GM12878 (cell line): ENCODE measurements at regions not wholly inside any gene's neighbourhood (a gene's known extent, or its start where the extent isn't known, plus 50 kb on each side); places are given as distances from the start of the nearest gene placed in this dataset.

Source experiments
- ATAC-seq: fragments of 200-7000 bp; cut with Tn5 transposase; 3 replicates; pipeline ENCODE4 v1.9.1; 2020; ENCODE audit warnings: mild to moderate bottlenecking, moderate library complexity
- BruUV-seq: library from RNA; stranded (reverse); fragments of 400-500 nt; replicated peaks from 2 replicates; lab custom pipeline; 2021; lab: Mats Ljungman, UMichigan
- CTCF ChIA-PET: fragments of 300-600 bp; sonication (Branson Sonifier 250); formaldehyde crosslinking; extraction: SDS; loops from one replicate; lab custom pipeline; 2021; ENCODE audit warnings: inconsistent platforms; lab: Yijun Ruan, JAX
- POLR2A ChIA-PET: fragments of 350-600 bp; formaldehyde crosslinking; extraction: SDS; loops from one replicate; lab custom pipeline; 2021; ENCODE audit warnings: inconsistent platforms; lab: Charles Lee
- RAD21 ChIA-PET: fragments of 300-600 bp; sonication (Branson Sonifier 250); formaldehyde crosslinking; loops from one replicate; lab custom pipeline; 2023; ENCODE audit warnings: antibody characterized with exemption; ENCODE audit not compliant: unreplicated experiment; lab: Charles Lee
- SMC1A ChIA-PET: fragments of 300-600 bp; sonication (Branson Sonifier 250); formaldehyde crosslinking; loops from one replicate; lab custom pipeline; 2023; ENCODE audit not compliant: unreplicated experiment, uncharacterized antibody; lab: Charles Lee
- DNase-seq: peaks from one replicate; pipeline ENCODE4 v3.0.0-alpha.2; 2011; ENCODE audit warnings: low read depth, low spot score
- FAIRE-seq: peaks from 3 replicates; lab custom pipeline; 2011; peaks lifted over from hg19 to GRCh38; lab: Jason Lieb, UNC
- H2AFZ ChIP-seq: 2 replicates; pipeline ENCODE4 v1.6.0; 2011; ENCODE audit warnings: low read depth, low read length, control low read depth; ENCODE audit not compliant: control insufficient read depth
- H3K27ac ChIP-seq: 2 replicates; pipeline ENCODE4 v1.5.1; 2011; ENCODE audit warnings: control low read depth; ENCODE audit not compliant: control insufficient read depth, insufficient read depth
- H3K27me3 ChIP-seq, 2 experiments: replicated peaks in 1 of 2; 2 replicates each; pipeline versions ENCODE4 v1.6.0 to v1.6.1; 2011; ENCODE audit warnings: low read length in 1 of 2; ENCODE audit not compliant: control insufficient read depth in 2 of 2, insufficient read depth in 2 of 2
- H3K36me3 ChIP-seq, 2 experiments: 2 replicates each; pipeline ENCODE4 v1.5.1; 2011; ENCODE audit warnings: low read length in 1 of 2; ENCODE audit not compliant: control insufficient read depth in 2 of 2, insufficient read depth in 2 of 2
- H3K4me1 ChIP-seq: 2 replicates; pipeline ENCODE4 v1.6.1; 2011; ENCODE audit warnings: mild to moderate bottlenecking, low read length, moderate library complexity, mixed read lengths; ENCODE audit not compliant: control insufficient read depth, insufficient read depth
- H3K4me2 ChIP-seq: 2 replicates; pipeline ENCODE4 v1.6.0; 2011; ENCODE audit warnings: control low read depth; ENCODE audit not compliant: control insufficient read depth, insufficient read depth
- H3K4me3 ChIP-seq: fragments of 200-600 bp; sonication (generic); 2 replicates; pipeline ENCODE4 v1.5.1; 2016
- H3K79me2 ChIP-seq: 2 replicates; pipeline ENCODE4 v1.6.0; 2011; ENCODE audit warnings: low read length; ENCODE audit not compliant: control insufficient read depth, insufficient read depth
- H3K9ac ChIP-seq: 2 replicates; pipeline ENCODE4 v1.8.0; 2011; ENCODE audit warnings: low read length, control low read depth, mixed read lengths; ENCODE audit not compliant: control insufficient read depth, insufficient read depth
- H3K9me3 ChIP-seq: replicated peaks from 3 replicates; pipeline ENCODE4 v1.5.1; 2011; ENCODE audit warnings: mild to moderate bottlenecking, low read length; ENCODE audit not compliant: control insufficient read depth, insufficient read depth
- H4K20me1 ChIP-seq: 2 replicates; pipeline ENCODE4 v1.6.0; 2011; ENCODE audit not compliant: control insufficient read depth, insufficient read depth
- EZH2 ChIP-seq: IDR thresholded peaks from 2 replicates; pipeline ENCODE4 v1.6.1; 2012; ENCODE audit warnings: low read depth, mild to moderate bottlenecking, control low read depth, inconsistent platforms, low read length, borderline replicate concordance; ENCODE audit not compliant: control insufficient read depth
- KAT2A ChIP-seq: conservative IDR thresholded peaks from 2 replicates; pipeline ENCODE4 v1.6.1; 2011; ENCODE audit warnings: low read depth, low read length; ENCODE audit not compliant: control insufficient read depth
- TCF7 ChIP-seq: IDR thresholded peaks from 2 replicates; pipeline ENCODE4 v1.6.1; 2014; ENCODE audit warnings: antibody characterized with exemption, borderline replicate concordance
- ZNF384 ChIP-seq: IDR thresholded peaks from 2 replicates; pipeline ENCODE4 v1.6.1; 2012; ENCODE audit warnings: low read depth, mild to moderate bottlenecking, low read length, improper control_type of control experiment, borderline replicate concordance
- WGBS: methylation state at CpG from one replicate; pipeline ENCODE4 v1.1.6; 2016; ENCODE audit warnings: low lambda C conversion rate; ENCODE audit not compliant: insufficient replicate concordance, insufficient coverage; ENCODE audit errors: missing lambda C conversion rate; 5-methylcytosine and 5-hydroxymethylcytosine counted together
- in situ Hi-C: fragments of 300-500 bp; cut with MboI; formaldehyde crosslinking; loops from 9 replicates; pipeline ENCODE4 v1.14.3; 2018; ENCODE audit warnings: mixed read lengths
- intact Hi-C: fragments of 100-400 bp; cut with micrococcal nuclease; formaldehyde crosslinking; loops from one replicate; pipeline ENCODE4 v1.14.2; 2022; ENCODE audit not compliant: unreplicated experiment
- TF ChIP-seq, protein P1 (sequence below): fragments of 450-650 bp; formaldehyde crosslinking; IDR thresholded peaks from 2 replicates; pipeline ENCODE4 v1.4.0; 2020; ENCODE audit warnings: mild to moderate bottlenecking, moderate library complexity

DNA sequence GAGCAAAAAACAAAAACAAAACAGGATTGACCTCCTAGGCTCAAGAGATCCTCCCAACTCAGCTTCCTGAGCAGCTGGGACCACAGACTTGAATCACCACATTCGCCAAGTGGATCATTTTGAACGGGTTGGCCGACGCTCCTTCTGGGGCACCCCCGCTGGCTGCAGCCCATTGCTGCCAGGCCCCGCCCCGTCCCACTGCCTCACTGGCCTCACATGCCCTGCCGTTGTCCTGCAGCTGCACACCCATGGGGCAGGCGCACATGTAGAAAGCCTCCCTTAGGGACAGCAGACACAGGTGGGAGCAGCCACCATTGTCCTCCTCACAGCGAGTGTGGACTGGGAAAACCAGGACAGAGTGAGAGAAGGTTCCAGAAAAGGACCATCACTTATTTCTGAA is 154.5 kb downstream of the CRYBB2 start:
- ATAC-seq (no peak), FAIRE-seq (no peak), DNase-seq (no peak)
- H4K20me1 ChIP-seq: no peaks in the 10 kb centered on the region
- H3K9ac ChIP-seq: no peak overlapping the region
- intact Hi-C loops: no loop called here
- H2AFZ ChIP-seq: no peak overlapping the region
- ChIA-PET SMC1A (no interaction called here), POLR2A (no interaction called here), RAD21 (no interaction called here), CTCF (interaction anchor here (1.5 kb wide), 1 partner anchor 48 kb away, joined by 4 read pairs; no protein-coding TSS in a partner anchor)
- H3K9me3 ChIP-seq: no peaks in the 10 kb centered on the region
- no TSS peak for BruUV-seq
- H3K4me2 ChIP-seq: no peak overlapping the region
- H3K4me3 ChIP-seq: no peak overlapping the region
- H3K27me3 ChIP-seq: no peaks in the 10 kb centered on the region
- no peaks in the 10 kb centered on the region for H3K4me1 ChIP-seq
- no peak overlapping the region for H3K27ac ChIP-seq
- in situ Hi-C loops: no loop called here
- no peaks in the 10 kb centered on the region for H3K79me2 ChIP-seq
- H3K36me3 ChIP-seq: peaks cover 5 to 14% of the 10 kb centered on the region in 2 experiments
- no peak for TF ChIP-seq TCF7
- no peak for TF ChIP-seq ZNF384
- TF ChIP-seq, protein P1, sequence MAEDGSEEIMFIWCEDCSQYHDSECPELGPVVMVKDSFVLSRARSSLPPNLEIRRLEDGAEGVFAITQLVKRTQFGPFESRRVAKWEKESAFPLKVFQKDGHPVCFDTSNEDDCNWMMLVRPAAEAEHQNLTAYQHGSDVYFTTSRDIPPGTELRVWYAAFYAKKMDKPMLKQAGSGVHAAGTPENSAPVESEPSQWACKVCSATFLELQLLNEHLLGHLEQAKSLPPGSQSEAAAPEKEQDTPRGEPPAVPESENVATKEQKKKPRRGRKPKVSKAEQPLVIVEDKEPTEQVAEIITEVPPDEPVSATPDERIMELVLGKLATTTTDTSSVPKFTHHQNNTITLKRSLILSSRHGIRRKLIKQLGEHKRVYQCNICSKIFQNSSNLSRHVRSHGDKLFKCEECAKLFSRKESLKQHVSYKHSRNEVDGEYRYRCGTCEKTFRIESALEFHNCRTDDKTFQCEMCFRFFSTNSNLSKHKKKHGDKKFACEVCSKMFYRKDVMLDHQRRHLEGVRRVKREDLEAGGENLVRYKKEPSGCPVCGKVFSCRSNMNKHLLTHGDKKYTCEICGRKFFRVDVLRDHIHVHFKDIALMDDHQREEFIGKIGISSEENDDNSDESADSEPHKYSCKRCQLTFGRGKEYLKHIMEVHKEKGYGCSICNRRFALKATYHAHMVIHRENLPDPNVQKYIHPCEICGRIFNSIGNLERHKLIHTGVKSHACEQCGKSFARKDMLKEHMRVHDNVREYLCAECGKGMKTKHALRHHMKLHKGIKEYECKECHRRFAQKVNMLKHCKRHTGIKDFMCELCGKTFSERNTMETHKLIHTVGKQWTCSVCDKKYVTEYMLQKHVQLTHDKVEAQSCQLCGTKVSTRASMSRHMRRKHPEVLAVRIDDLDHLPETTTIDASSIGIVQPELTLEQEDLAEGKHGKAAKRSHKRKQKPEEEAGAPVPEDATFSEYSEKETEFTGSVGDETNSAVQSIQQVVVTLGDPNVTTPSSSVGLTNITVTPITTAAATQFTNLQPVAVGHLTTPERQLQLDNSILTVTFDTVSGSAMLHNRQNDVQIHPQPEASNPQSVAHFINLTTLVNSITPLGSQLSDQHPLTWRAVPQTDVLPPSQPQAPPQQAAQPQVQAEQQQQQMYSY: no peak
- 76% methylated on average over 10 of the region's 10 CpGs for whole genome bisulfite sequencing

DNA sequence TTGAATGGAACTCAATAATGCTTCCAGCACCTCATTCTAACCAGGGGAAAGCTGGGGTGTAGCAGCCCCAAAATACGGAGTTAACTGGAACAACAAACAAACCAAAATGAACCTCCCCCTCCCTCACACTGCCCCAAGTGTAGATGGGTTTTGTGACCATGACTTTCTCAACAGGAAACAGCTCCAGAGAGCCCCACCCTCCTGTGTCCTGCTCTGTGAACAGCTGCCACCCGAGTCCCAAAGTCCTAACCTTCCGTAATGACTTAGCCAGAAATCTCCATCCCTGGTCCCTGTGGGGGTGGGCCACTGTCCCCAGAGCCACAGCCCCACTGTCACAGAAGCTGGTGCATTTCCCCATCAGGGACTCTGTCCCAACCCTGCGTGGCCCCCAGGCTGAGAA is 155.4 kb downstream of the CRYBB2 start:
- 86% methylated on average over 4 of the region's 4 CpGs for WGBS
- H2AFZ ChIP-seq: no peak overlapping the region
- no peak for FAIRE-seq
- H3K79me2 ChIP-seq: no peaks in the 10 kb centered on the region
- ATAC-seq: no peak
- TF ChIP-seq EZH2 (no peak), KAT2A (no peak)
- peaks cover 5 to 16% of the 10 kb centered on the region in 2 experiments for H3K36me3 ChIP-seq
- SMC1A ChIA-PET: no interaction called here
- H3K4me1 ChIP-seq: no peaks in the 10 kb centered on the region
- POLR2A ChIA-PET: no interaction called here
- no peak overlapping the region for H3K9ac ChIP-seq
- no TSS peak for BruUV-seq
- in situ Hi-C loops: no loop called here
- H3K4me3 ChIP-seq: no peak overlapping the region
- intact Hi-C loops: no loop called here
- no peak overlapping the region for H3K4me2 ChIP-seq
- RAD21 ChIA-PET: no interaction called here
- no peak overlapping the region for H3K27ac ChIP-seq
- H3K27me3 ChIP-seq: no peaks in the 10 kb centered on the region
- H3K9me3 ChIP-seq: no peaks in the 10 kb centered on the region
- no peak for DNase-seq
- CTCF ChIA-PET: interaction anchor here (1.5 kb wide), 1 partner anchor 47 kb away, joined by 4 read pairs; no protein-coding TSS in a partner anchor
- H4K20me1 ChIP-seq: no peaks in the 10 kb centered on the region
